K562 (cell line): ENCODE measurements at regions not wholly inside any gene's neighbourhood (a gene's known extent, or its start where the extent isn't known, plus 50 kb on each side); places are given as distances from the start of the nearest gene placed in this dataset.

Experiments
- ATF3 ChIP-seq, 2 experiments: fragments of 450-650 bp in 1 of 2; sonication (generic) in 1 of 2; formaldehyde crosslinking in 1 of 2; IDR thresholded peaks in 1 of 2; conservative IDR thresholded peaks in 1 of 2; 2 replicates each; pipeline versions ENCODE4 v1.6.1 to v1.8.1; 2016 to 2023; ENCODE audit warnings: mild to moderate bottlenecking in 2 of 2, moderate library complexity in 2 of 2, inconsistent platforms in 1 of 2, missing genetic modification reagents in 1 of 2
- BMI1 ChIP-seq: fragments of 150-350 bp; IDR thresholded peaks from 2 replicates; pipeline ENCODE4 v1.6.1; 2014; ENCODE audit warnings: low read length
- DDX20 ChIP-seq: fragments of 450-650 bp; IDR thresholded peaks from 2 replicates; pipeline ENCODE4 v1.6.1; 2016; ENCODE audit warnings: missing genetic modification characterization, low read depth, mild to moderate bottlenecking, missing compliant biosample characterization, moderate library complexity
- E4F1 ChIP-seq: fragments of 250-450 bp; sonication (Bioruptor Pico); IDR thresholded peaks from 2 replicates; pipeline ENCODE4 v1.5.0; 2021; ENCODE audit warnings: mild to moderate bottlenecking, borderline replicate concordance
- FOXK1 ChIP-seq: sonication (generic); formaldehyde crosslinking; IDR thresholded peaks from 2 replicates; pipeline ENCODE4 v1.8.0; 2022; ENCODE audit warnings: missing genetic modification reagents, mild to moderate bottlenecking, borderline replicate concordance
- GATAD2A ChIP-seq: fragments of 450-650 bp; IDR thresholded peaks from 2 replicates; pipeline ENCODE4 v1.6.1; 2017
- PTRF ChIP-seq: fragments of 450-650 bp; IDR thresholded peaks from 2 replicates; pipeline ENCODE4 v1.6.1; 2016; ENCODE audit warnings: mild to moderate bottlenecking, missing genetic modification characterization, missing compliant biosample characterization
- ZBTB43 ChIP-seq: sonication (generic); formaldehyde crosslinking; IDR thresholded peaks from 2 replicates; pipeline ENCODE4 v1.8.0; 2023; ENCODE audit warnings: mild to moderate bottlenecking, missing genetic modification reagents

GRCh38 chr5:58021466-58021865 lies 438.4 kb downstream of the PLK2 start (continued):
- TF ChIP-seq ZBTB43 (CRISPR knock-in tag) (no peak), BMI1 (no peak), GATAD2A (no peak), PTRF (no peak), ATF3 (IDR thresholded peaks at IDR 0.05) (no peak), ATF3 (CRISPR knock-in tag; conservative IDR thresholded peaks at IDR 0.05) (no peak), DDX20 (tag) (no peak), E4F1 (CRISPR knock-in tag) (no peak), FOXK1 (CRISPR knock-in tag) (no peak)
